Adrenal gland (tissue), 5 donors: ENCODE measurements at regions not wholly inside any gene's neighbourhood (a gene's known extent, or its start where the extent isn't known, plus 50 kb on each side); places are given as distances from the start of the nearest gene placed in this dataset.

Source experiments
- POLR2A ChIP-seq, 2 donors: fragments of 450-650 bp; IDR thresholded peaks; one replicate each; pipeline ENCODE4 v1.6.1; 2017; ENCODE audit warnings: antibody characterized with exemption in 2 of 2, mild to moderate bottlenecking in 2 of 2, moderate library complexity in 1 of 2
- TF ChIP-seq, protein P1 (sequence below), 6 experiments: fragments of 450-650 bp in 4 of 6; fragments of 200-600 bp in 2 of 6; sonication (generic) in 1 of 6; IDR thresholded peaks; 1 replicate in 5 of 6; 2 replicates in 1 of 6; pipeline versions ENCODE4 v1.5.1 to v1.8.0; 2016 to 2021; ENCODE audit warnings: antibody characterized with exemption in 6 of 6, mild to moderate bottlenecking in 2 of 6, moderate library complexity in 1 of 6
- donor health status: DM: no; HTN: no; CAD: no.

DNA sequence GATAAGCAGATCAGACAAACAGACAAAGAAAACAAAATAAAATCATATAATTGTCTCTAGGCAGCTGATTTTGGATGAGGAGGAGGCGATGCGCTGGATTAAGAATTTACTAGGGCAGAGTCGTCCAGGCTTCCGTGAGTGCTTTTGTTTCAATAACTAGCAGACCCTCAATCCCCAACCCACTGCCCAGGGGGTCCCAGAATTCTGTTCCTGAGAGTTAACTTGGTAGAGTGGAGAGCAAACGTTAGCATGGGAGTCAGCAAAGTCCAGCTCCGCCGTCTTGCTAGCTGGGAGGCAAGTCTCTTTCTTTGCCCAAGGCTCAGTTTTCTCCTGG lies 95.5 kb upstream of the TBX5 start:
- TF ChIP-seq POLR2A (IDR thresholded peaks at IDR 0.05), result no peak
- TF ChIP-seq, protein P1, sequence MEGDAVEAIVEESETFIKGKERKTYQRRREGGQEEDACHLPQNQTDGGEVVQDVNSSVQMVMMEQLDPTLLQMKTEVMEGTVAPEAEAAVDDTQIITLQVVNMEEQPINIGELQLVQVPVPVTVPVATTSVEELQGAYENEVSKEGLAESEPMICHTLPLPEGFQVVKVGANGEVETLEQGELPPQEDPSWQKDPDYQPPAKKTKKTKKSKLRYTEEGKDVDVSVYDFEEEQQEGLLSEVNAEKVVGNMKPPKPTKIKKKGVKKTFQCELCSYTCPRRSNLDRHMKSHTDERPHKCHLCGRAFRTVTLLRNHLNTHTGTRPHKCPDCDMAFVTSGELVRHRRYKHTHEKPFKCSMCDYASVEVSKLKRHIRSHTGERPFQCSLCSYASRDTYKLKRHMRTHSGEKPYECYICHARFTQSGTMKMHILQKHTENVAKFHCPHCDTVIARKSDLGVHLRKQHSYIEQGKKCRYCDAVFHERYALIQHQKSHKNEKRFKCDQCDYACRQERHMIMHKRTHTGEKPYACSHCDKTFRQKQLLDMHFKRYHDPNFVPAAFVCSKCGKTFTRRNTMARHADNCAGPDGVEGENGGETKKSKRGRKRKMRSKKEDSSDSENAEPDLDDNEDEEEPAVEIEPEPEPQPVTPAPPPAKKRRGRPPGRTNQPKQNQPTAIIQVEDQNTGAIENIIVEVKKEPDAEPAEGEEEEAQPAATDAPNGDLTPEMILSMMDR (IDR thresholded peaks at IDR 0.05), result no peak
